SU-DHL-6 (cell line): ENCODE measurements at regions not wholly inside any gene's neighbourhood (a gene's known extent, or its start where the extent isn't known, plus 50 kb on each side); places are given as distances from the start of the nearest gene placed in this dataset.
"Not testable (repeated sequence)": the region's sequence is repeated elsewhere in the genome, so short reads cannot be mapped to it uniquely, and the experiment has no call there.

Source experiments
- H2AFZ ChIP-seq: fragments of 200-600 bp; sonication (generic); 2 replicates; pipeline ENCODE4 v1.6.1; 2014; ENCODE audit warnings: low read depth, mild to moderate bottlenecking, moderate library complexity, mixed read lengths, antibody characterized with exemption, low read length; ENCODE audit not compliant: severe bottlenecking
- H3F3A ChIP-seq: fragments of 200-600 bp; shearing (Covaris generic); 2 replicates; pipeline ENCODE4 v1.6.0; 2016; ENCODE audit warnings: antibody characterized with exemption, mild to moderate bottlenecking; ENCODE audit not compliant: insufficient read depth
- H3K27ac ChIP-seq: fragments of 200-600 bp; sonication (generic); 2 replicates; pipeline ENCODE4 v1.5.1; 2016; ENCODE audit warnings: low read depth, mild to moderate bottlenecking, low read length, moderate library complexity, mixed read lengths
- H3K27me3 ChIP-seq: fragments of 200-600 bp; sonication (generic), shearing (Covaris generic); 2 replicates; pipeline ENCODE4 v1.6.0; 2014; ENCODE audit warnings: mild to moderate bottlenecking, low read length
- H3K36me3 ChIP-seq: fragments of 200-600 bp; sonication (generic); 2 replicates; pipeline ENCODE4 v1.6.1; 2014; ENCODE audit warnings: mild to moderate bottlenecking, low read length, mixed read lengths
- H3K4me2 ChIP-seq: fragments of 300-600, 200-600 bp; shearing (Covaris generic), sonication (generic); 2 replicates; pipeline ENCODE4 v1.6.0; 2014; ENCODE audit warnings: low read length, low read depth, mild to moderate bottlenecking; ENCODE audit not compliant: poor library complexity, severe bottlenecking
- H3K4me3 ChIP-seq: fragments of 200-600 bp; sonication (generic); 2 replicates; pipeline ENCODE4 v1.5.1; 2014; ENCODE audit warnings: antibody characterized with exemption, low read length, mild to moderate bottlenecking, mixed read lengths; ENCODE audit not compliant: insufficient read depth, poor library complexity, severe bottlenecking
- H3K79me2 ChIP-seq: fragments of 200-600 bp; sonication (generic); 2 replicates; pipeline ENCODE4 v1.6.1; 2014; ENCODE audit warnings: mild to moderate bottlenecking, low read length, moderate library complexity; ENCODE audit not compliant: insufficient read depth
- H3K9ac ChIP-seq: fragments of 200-600 bp; sonication (generic); 2 replicates; pipeline ENCODE4 v1.7.0; 2014; ENCODE audit warnings: mild to moderate bottlenecking, low read length
- H3K9me2 ChIP-seq: fragments of 200-600 bp; sonication (generic); replicated peaks from 2 replicates; pipeline ENCODE4 v1.6.1; 2014; ENCODE audit warnings: low read length; ENCODE audit not compliant: insufficient read depth
- H3K9me3 ChIP-seq: fragments of 200-600 bp; sonication (generic); 2 replicates; pipeline ENCODE4 v1.6.1; 2014; ENCODE audit warnings: low read length, mixed read lengths; ENCODE audit not compliant: insufficient read depth
- H4K20me1 ChIP-seq: fragments of 200-600 bp; sonication (generic); 2 replicates; pipeline ENCODE4 v1.6.1; 2014; ENCODE audit warnings: low read depth, mild to moderate bottlenecking, antibody characterized with exemption, low read length, moderate library complexity, mixed read lengths
- CTCF ChIP-seq: fragments of 200-600 bp; sonication (generic); IDR thresholded peaks from one replicate; pipeline ENCODE4 v1.5.1; 2017; ENCODE audit warnings: antibody characterized with exemption, mild to moderate bottlenecking, low read length, moderate library complexity; ENCODE audit not compliant: insufficient read depth, poor library complexity, severe bottlenecking
- EZH2phosphoT487 ChIP-seq: fragments of 200-600 bp; sonication (generic), shearing (Covaris generic); conservative IDR thresholded peaks from 2 replicates; pipeline ENCODE4 v1.6.1; 2018; ENCODE audit warnings: mild to moderate bottlenecking, antibody characterized with exemption, low read length, moderate library complexity, mixed read lengths

GRCh38 chr12:131539381-131539780, 171.5 kb upstream of the SFSWAP start:
- Histone ChIP-seq H3F3A (no peaks in the 10 kb centered on the region), H3K36me3 (no peaks in the 10 kb centered on the region), H3K9me3 (no peaks in the 10 kb centered on the region), H3K79me2 (no peaks in the 10 kb centered on the region), H3K27me3 (no peaks in the 10 kb centered on the region), H3K4me3 (no peak overlapping the region), H3K9ac (no peak overlapping the region), H3K4me2 (no peak overlapping the region), H2AFZ (no peak overlapping the region), H3K9me2 (no peaks in the 10 kb centered on the region), H3K27ac (no peak overlapping the region), H4K20me1 (no peaks in the 10 kb centered on the region)
- TF ChIP-seq EZH2phosphoT487 = no peak
- no peak for TF ChIP-seq CTCF

GRCh38 chr12:131540138-131540623, 170.7 kb upstream of the SFSWAP start:
- Histone ChIP-seq H4K20me1 (no peaks in the 10 kb centered on the region), H3K27me3 (no peaks in the 10 kb centered on the region), H3K4me3 (no peak overlapping the region), H3K36me3 (no peaks in the 10 kb centered on the region), H3K4me2 (no peak overlapping the region), H3F3A (no peaks in the 10 kb centered on the region), H3K27ac (no peak overlapping the region), H3K9ac (no peak overlapping the region), H3K9me2 (no peaks in the 10 kb centered on the region), H2AFZ (no peak overlapping the region), H3K79me2 (no peaks in the 10 kb centered on the region), H3K9me3 (no peaks in the 10 kb centered on the region)
- TF ChIP-seq CTCF (no peak), EZH2phosphoT487 (no peak)

- H3K36me3 ChIP-seq, H3K9ac ChIP-seq, H3K79me2 ChIP-seq, H4K20me1 ChIP-seq, H3K27ac ChIP-seq, H3K4me3 ChIP-seq, H3K9me2 ChIP-seq, H2AFZ ChIP-seq, H3K9me3 ChIP-seq, H3F3A ChIP-seq, H3K4me2 ChIP-seq, H3K27me3 ChIP-seq: not testable (repeated sequence)
Measured at GRCh38 chr12:131541512-131541911, 169.4 kb upstream of the SFSWAP start.

GRCh38 chr12:131542351-131542750, 168.5 kb upstream of the SFSWAP start:
- H3K36me3 ChIP-seq = no peaks in the 10 kb centered on the region
- no peak overlapping the region for H3K4me2 ChIP-seq
- no peak overlapping the region for H3K4me3 ChIP-seq
- H3K79me2 ChIP-seq = no peaks in the 10 kb centered on the region
- no peak overlapping the region for H2AFZ ChIP-seq
- H3K9ac ChIP-seq = no peak overlapping the region
- H3K27ac ChIP-seq = no peak overlapping the region
- no peaks in the 10 kb centered on the region for H3F3A ChIP-seq
- H3K9me2 ChIP-seq = no peaks in the 10 kb centered on the region
- no peaks in the 10 kb centered on the region for H3K9me3 ChIP-seq
- no peak for TF ChIP-seq CTCF
- no peak for TF ChIP-seq EZH2phosphoT487
- H4K20me1 ChIP-seq = no peaks in the 10 kb centered on the region
- H3K27me3 ChIP-seq = no peaks in the 10 kb centered on the region
